Activated naive CD8-positive, alpha-beta T cell treated with anti-CD3 and anti-CD28 coated beads, Interleukin-2, amount 10 ng/mL, durations not matched to agents 7 days and 5 days (primary cell): ENCODE measurements at regions not wholly inside any gene's neighbourhood (a gene's known extent, or its start where the extent isn't known, plus 50 kb on each side); places are given as distances from the start of the nearest gene placed in this dataset.

Experiments
- ATAC-seq: fragments of 150-1000 bp; cut with Tn5 transposase; one replicate; pipeline ENCODE4 v1.10.0; 2021; ENCODE audit warnings: low read depth, moderate library complexity
- POLR2A ChIA-PET: fragments of 350-600 bp; sonication (Branson Sonifier 250); formaldehyde crosslinking; loops from one replicate; lab custom pipeline; 2021; ENCODE audit warnings: antibody characterized with exemption; lab: Charles Lee
- DNase-seq: peaks from one replicate; pipeline ENCODE4 v3.0.0; 2021
- H3K27ac Mint-ChIP-seq: one replicate; pipeline ENCODE4 v1.8.0; 2022; ENCODE audit warnings: mild to moderate bottlenecking, mixed read lengths
- H3K27me3 Mint-ChIP-seq: one replicate; pipeline ENCODE4 v1.8.0; 2022; ENCODE audit warnings: mild to moderate bottlenecking, moderate library complexity, mixed read lengths
- H3K36me3 Mint-ChIP-seq: one replicate; pipeline ENCODE4 v1.8.0; 2021; ENCODE audit warnings: mild to moderate bottlenecking, mixed read lengths
- H3K4me1 Mint-ChIP-seq: one replicate; pipeline ENCODE4 v1.8.0; 2021; ENCODE audit warnings: mixed read lengths
- H3K4me3 Mint-ChIP-seq: one replicate; pipeline ENCODE4 v1.8.0; 2022; ENCODE audit warnings: mild to moderate bottlenecking, moderate library complexity, mixed read lengths
- H3K9me3 Mint-ChIP-seq: one replicate; pipeline ENCODE4 v1.8.0; 2021; ENCODE audit warnings: mixed read lengths

DNA sequence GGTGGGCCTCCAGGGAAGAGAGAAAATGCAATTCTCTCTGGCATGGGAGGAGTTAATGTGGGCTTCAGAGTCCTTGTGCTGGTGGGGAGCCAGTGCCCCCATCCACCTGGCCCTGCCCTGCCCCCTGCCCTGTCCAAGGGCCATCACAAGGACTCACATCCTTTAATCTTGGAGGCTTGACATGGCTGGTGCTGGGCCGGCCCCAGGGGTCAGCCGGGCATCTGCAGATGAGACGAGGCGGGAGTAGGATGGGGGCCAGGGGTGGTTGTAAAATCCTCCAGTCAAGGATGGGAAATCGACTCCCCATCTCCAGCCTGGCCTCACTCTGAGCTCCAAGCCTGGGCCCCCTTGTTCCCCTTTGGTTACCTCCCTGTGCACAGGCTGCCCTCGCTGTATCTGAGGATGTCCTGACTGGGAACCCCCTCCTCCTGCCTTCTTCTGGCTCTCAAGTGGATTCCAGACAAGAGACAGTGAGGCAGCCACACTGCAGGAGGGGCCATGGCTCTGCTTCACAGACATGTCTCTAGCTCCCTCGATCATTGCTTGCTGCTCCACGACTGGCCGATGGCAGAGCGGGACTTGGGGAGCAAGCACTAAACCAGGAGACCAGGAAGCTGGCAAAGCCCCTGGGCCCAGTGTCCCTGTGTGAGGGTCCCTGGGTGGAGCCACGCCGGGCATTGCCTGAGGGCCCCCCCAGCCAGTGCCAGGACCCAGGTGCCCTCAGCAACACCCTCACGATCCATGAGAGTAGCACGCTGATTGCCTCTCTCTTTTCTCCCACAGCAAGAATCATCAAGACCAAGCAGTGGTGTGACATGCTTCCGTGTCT, 1120.5 kb downstream of the BRD1 start:
- Mint-ChIP-seq H3K9me3 (no peaks in the 10 kb centered on the region), H3K27ac (no peak overlapping the region), H3K4me3 (no peak overlapping the region), H3K27me3 (no peaks in the 10 kb centered on the region), H3K36me3 (no peaks in the 10 kb centered on the region), H3K4me1 (no peaks in the 10 kb centered on the region)
- ATAC-seq (no peak), DNase-seq (peak; percentile 13)
- POLR2A ChIA-PET, result no interaction called here

GRCh38 chr22:48705917-48706605, 1121.6 kb downstream of the BRD1 start:
- Mint-ChIP-seq H3K36me3 (no peaks in the 10 kb centered on the region), H3K27ac (no peak overlapping the region), H3K4me1 (no peaks in the 10 kb centered on the region), H3K9me3 (no peaks in the 10 kb centered on the region), H3K27me3 (no peaks in the 10 kb centered on the region), H3K4me3 (no peak overlapping the region)
- DNase-seq (no peak), ATAC-seq (no peak)
- POLR2A ChIA-PET, result no interaction called here

DNA sequence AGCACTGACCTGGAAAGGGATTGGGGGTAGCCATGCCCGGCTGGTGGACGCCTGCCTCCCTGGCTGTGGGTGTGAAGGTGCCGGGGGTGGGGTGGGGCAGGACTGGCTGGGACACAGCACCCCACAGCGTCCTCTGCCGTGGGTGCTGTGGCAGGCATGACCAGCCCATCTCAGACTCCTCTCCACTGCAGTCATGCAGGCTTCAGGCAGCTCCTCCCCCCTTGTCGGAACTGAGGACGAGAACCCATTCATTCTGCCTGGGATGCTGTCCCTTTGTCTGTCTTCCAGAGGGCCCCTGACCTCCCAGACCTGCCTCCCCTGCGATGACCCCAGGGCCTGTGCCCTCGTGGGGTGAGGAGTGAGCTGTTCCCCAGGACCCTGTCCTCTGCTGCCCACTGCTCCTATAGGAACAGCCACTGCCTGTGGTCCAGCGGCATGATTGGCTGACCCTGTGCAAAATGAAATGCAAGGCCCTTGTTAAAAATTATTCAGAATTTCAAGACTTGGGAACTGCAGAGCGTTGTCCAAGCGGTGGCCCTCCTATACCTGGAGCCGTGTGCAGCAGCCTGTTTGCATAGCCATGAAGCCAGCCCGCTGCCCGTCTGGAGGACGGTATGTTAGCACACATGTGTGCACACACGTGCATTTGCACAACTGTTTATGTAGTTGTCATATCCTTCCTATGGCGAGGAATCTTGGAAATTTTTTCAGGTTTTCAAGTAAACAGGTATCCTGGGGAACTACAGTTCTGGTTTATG, 1122.3 kb downstream of the BRD1 start:
- Mint-ChIP-seq H3K4me1 (no peaks in the 10 kb centered on the region), H3K36me3 (no peaks in the 10 kb centered on the region), H3K9me3 (no peaks in the 10 kb centered on the region), H3K27me3 (no peaks in the 10 kb centered on the region), H3K27ac (no peak overlapping the region), H3K4me3 (no peak overlapping the region)
- DNase-seq, result no peak
- POLR2A ChIA-PET, result no interaction called here
- no peak for ATAC-seq

GRCh38 chr22:48704335-48704734, 1123.3 kb downstream of the BRD1 start:
- POLR2A ChIA-PET, result no interaction called here
- H3K9me3 Mint-ChIP-seq, result no peaks in the 10 kb centered on the region
- no peak overlapping the region for H3K27ac Mint-ChIP-seq
- H3K36me3 Mint-ChIP-seq, result no peaks in the 10 kb centered on the region
- ATAC-seq (no peak), DNase-seq (no peak)
- no peaks in the 10 kb centered on the region for H3K4me1 Mint-ChIP-seq
- no peaks in the 10 kb centered on the region for H3K27me3 Mint-ChIP-seq
- H3K4me3 Mint-ChIP-seq, result no peak overlapping the region

GRCh38 chr22:48703265-48703941, 1124.3 kb downstream of the BRD1 start:
- no peak overlapping the region for H3K4me3 Mint-ChIP-seq
- DNase-seq (no peak), ATAC-seq (no peak)
- no peaks in the 10 kb centered on the region for H3K4me1 Mint-ChIP-seq
- no peak overlapping the region for H3K27ac Mint-ChIP-seq
- POLR2A ChIA-PET, result no interaction called here
- no peaks in the 10 kb centered on the region for H3K36me3 Mint-ChIP-seq
- H3K27me3 Mint-ChIP-seq, result no peaks in the 10 kb centered on the region
- no peaks in the 10 kb centered on the region for H3K9me3 Mint-ChIP-seq

DNA sequence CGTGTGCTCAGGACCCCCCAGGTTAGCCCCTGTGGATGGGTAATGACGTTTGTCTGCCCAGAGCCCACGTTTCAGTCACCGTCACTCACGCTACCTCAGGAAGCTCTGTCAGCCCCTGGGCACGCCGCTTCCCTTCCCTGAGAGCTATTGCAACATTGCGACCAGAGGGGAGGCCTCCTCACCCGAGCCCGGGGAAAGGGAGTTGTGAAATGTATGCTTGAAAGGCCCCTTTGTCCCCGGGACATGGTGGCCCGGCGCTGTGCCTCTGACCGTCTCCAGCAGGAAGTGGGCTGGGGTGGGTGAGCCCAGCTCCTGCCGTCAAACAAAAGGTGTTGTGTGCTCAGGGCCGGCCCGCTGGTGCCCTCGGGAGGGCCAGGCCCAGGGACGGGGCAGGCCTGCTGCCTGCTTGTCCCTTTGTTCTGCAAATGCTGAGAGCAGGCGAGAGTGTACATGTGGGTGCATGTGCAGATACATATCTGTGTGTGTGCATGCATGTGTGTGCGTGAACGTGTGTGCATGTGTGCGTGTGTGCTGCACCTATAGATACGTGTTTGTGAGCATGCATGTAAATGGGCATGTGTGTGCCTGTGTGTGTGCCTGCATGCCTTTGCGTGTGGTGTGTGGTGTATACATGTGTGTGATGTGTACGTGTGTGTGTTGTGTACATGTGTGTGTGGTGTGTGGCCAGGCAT, 1125.0 kb downstream of the BRD1 start:
- POLR2A ChIA-PET, result no interaction called here
- Mint-ChIP-seq H3K27me3 (no peaks in the 10 kb centered on the region), H3K9me3 (no peaks in the 10 kb centered on the region), H3K36me3 (no peaks in the 10 kb centered on the region), H3K27ac (no peak overlapping the region), H3K4me1 (no peaks in the 10 kb centered on the region), H3K4me3 (no peak overlapping the region)
- no peak for ATAC-seq
- no peak for DNase-seq

DNA sequence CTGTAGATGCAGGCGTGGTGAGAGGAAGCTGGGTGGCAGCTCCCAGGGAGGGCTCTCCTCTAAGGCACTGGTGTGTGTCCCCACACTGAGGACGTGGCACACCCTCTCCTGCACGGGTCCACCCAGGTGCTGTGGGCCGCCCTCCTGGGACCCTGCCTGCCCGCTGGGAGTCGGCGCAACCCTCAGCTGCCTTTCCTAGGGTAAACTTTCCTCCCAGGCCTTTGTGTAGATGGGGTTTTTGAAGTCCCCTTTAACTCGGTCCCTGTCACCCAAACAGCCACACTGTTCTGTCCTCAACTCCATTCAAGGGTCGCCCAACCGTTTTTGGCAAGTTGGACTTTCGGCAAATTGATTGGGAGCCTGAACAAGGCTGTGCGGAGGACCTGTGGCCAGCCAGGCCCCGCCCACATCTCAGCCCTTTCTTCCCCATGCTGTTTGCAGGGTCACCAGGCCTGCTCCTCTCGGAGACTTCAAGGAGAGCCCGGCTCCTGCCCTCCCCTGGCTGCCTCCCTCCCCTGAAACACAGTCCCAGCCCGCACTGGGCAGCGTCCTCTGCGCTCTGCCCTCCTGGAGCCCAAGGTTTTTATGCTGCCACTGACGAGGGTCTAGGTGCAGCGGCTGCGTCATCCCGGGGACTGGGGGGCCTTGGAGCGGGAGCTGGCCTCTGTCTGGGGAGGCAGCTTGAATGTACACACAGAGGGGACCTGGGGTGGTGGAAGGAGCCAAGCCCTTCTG, 1126.2 kb downstream of the BRD1 start:
- Mint-ChIP-seq H3K36me3 (no peaks in the 10 kb centered on the region), H3K27me3 (no peaks in the 10 kb centered on the region), H3K4me3 (no peak overlapping the region), H3K4me1 (no peaks in the 10 kb centered on the region), H3K9me3 (no peaks in the 10 kb centered on the region), H3K27ac (no peak overlapping the region)
- POLR2A ChIA-PET, result no interaction called here
- DNase-seq (no peak), ATAC-seq (no peak)

GRCh38 chr22:48700566-48701295, 1126.9 kb downstream of the BRD1 start:
- POLR2A ChIA-PET, result no interaction called here
- H3K4me3 Mint-ChIP-seq, result no peak overlapping the region
- DNase-seq (no peak), ATAC-seq (no peak)
- no peaks in the 10 kb centered on the region for H3K27me3 Mint-ChIP-seq
- no peak overlapping the region for H3K27ac Mint-ChIP-seq
- no peaks in the 10 kb centered on the region for H3K9me3 Mint-ChIP-seq
- no peaks in the 10 kb centered on the region for H3K4me1 Mint-ChIP-seq
- no peaks in the 10 kb centered on the region for H3K36me3 Mint-ChIP-seq

DNA sequence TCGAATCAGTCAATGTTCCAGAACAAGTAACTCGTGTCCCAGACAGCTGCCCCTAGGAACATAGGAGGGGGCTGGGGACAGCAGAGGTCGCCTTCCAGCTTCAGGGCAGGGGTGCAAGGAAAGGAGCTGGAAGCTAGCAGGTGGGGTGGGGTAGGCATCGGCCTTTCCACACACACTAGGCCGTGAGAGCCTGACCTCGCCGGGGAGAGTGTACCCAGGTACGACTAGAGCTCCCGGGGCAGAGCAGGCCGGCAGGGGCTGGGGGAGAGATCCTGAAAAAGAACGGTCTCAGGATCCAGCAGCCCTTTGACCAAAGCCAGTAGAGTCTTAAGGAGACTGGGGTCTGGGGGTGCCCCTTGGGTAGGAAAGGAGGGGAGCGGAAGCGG, 1127.5 kb downstream of the BRD1 start:
- Mint-ChIP-seq H3K36me3 (no peaks in the 10 kb centered on the region), H3K4me1 (no peaks in the 10 kb centered on the region), H3K27ac (no peak overlapping the region), H3K4me3 (no peak overlapping the region), H3K9me3 (no peaks in the 10 kb centered on the region), H3K27me3 (no peaks in the 10 kb centered on the region)
- no peak for DNase-seq
- no peak for ATAC-seq
- POLR2A ChIA-PET, result interaction anchor here (0.5 kb wide), 1 partner anchor 12 kb away, joined by 3 read pairs; no protein-coding TSS in a partner anchor

- POLR2A ChIA-PET, result interaction anchor here (0.5 kb wide), 1 partner anchor 11 kb away, joined by 3 read pairs; no protein-coding TSS in a partner anchor
- Mint-ChIP-seq H3K36me3 (no peaks in the 10 kb centered on the region), H3K4me1 (no peaks in the 10 kb centered on the region), H3K9me3 (no peaks in the 10 kb centered on the region), H3K4me3 (no peak overlapping the region), H3K27me3 (no peaks in the 10 kb centered on the region), H3K27ac (no peak overlapping the region)
- ATAC-seq (no peak), DNase-seq (no peak)
These were observed 1128.2 kb downstream of the BRD1 start for GRCh38 chr22:48699511-48699910.

- Mint-ChIP-seq H3K27ac (no peak overlapping the region), H3K4me3 (no peak overlapping the region), H3K36me3 (no peaks in the 10 kb centered on the region), H3K4me1 (no peaks in the 10 kb centered on the region), H3K27me3 (no peaks in the 10 kb centered on the region), H3K9me3 (no peaks in the 10 kb centered on the region)
- ATAC-seq (no peak), DNase-seq (no peak)
- POLR2A ChIA-PET, result no interaction called here
These were observed 1129.1 kb downstream of the BRD1 start for GRCh38 chr22:48698618-48699017.
